Gastrocnemius medialis (tissue), 4 donors: ENCODE measurements at regions not wholly inside any gene's neighbourhood (a gene's known extent, or its start where the extent isn't known, plus 50 kb on each side); places are given as distances from the start of the nearest gene placed in this dataset.

Experiments
- ATAC-seq, 2 donors: fragments of 150-250 bp; one replicate each; pipeline ENCODE4 v1.9.1; 2016
- DNase-seq, 2 donors: peaks; one replicate each; pipeline ENCODE4 v3.0.0-alpha.2; 2019
- H3K27ac ChIP-seq, 4 donors: fragments of 200-600 bp; sonication (generic); 1 replicate in 1 of 4; 2 replicates in 3 of 4; pipeline ENCODE4 v1.5.1; 2016 to 2018; ENCODE audit warnings: mild to moderate bottlenecking in 2 of 4, moderate library complexity in 1 of 4
- H3K27me3 ChIP-seq, 3 donors: fragments of 200-600 bp; sonication (generic) in 2 of 3; 1 replicate in 1 of 3; 2 replicates in 2 of 3; pipeline versions ENCODE4 v1.5.1 to v1.6.0; 2016 to 2019; ENCODE audit warnings: mild to moderate bottlenecking in 1 of 3, moderate library complexity in 1 of 3
- H3K36me3 ChIP-seq, 2 donors: fragments of 200-600 bp; sonication (generic) in 1 of 2; one replicate each; pipeline ENCODE4 v1.5.1; 2017 to 2018
- H3K4me1 ChIP-seq, 2 donors: fragments of 200-600 bp; sonication (generic) in 1 of 2; one replicate each; pipeline ENCODE4 v1.5.1; 2016 to 2017; ENCODE audit warnings: mild to moderate bottlenecking in 2 of 2
- H3K4me3 ChIP-seq, 4 donors: fragments of 200-600 bp; sonication (generic) in 3 of 4; 1 replicate in 1 of 4; 2 replicates in 3 of 4; pipeline ENCODE4 v1.5.1; 2016 to 2019; ENCODE audit warnings: mild to moderate bottlenecking in 2 of 4
- H3K9me3 ChIP-seq, 3 donors: fragments of 200-600 bp; sonication (generic) in 2 of 3; 1 replicate in 1 of 3; 2 replicates in 2 of 3; pipeline ENCODE4 v1.5.1; 2016 to 2019
- CTCF ChIP-seq, 5 experiments: fragments of 450-650 bp in 3 of 5; fragments of 200-600 bp in 2 of 5; sonication (generic) in 2 of 5; IDR thresholded peaks in 4 of 5; conservative IDR thresholded peaks in 1 of 5; 1 replicate in 4 of 5; 2 replicates in 1 of 5; pipeline ENCODE4 v1.5.1; 2016 to 2019; ENCODE audit warnings: antibody characterized with exemption in 5 of 5, mild to moderate bottlenecking in 3 of 5, moderate library complexity in 3 of 5
- POLR2A ChIP-seq, 2 donors: fragments of 450-650 bp; IDR thresholded peaks; one replicate each; pipeline ENCODE4 v1.6.1; 2017; ENCODE audit warnings: antibody characterized with exemption in 2 of 2, mild to moderate bottlenecking in 2 of 2, moderate library complexity in 2 of 2
- in situ Hi-C, 4 donors: fragments of 200-750 bp; cut with MboI; loops; one replicate each; pipeline versions ENCODE4 v1.15.0 to v1.8.0; 2017; ENCODE audit warnings: low sequenced_read_pairs in 4 of 4
- intact Hi-C: fragments of 100-400 bp; cut with DNase I; formaldehyde crosslinking; loops from one replicate; pipeline ENCODE4 v1.15.1; 2023; ENCODE audit warnings: low total_unique reads

- no peak for ATAC-seq
- Histone ChIP-seq H3K4me3 (no peak overlapping the region), H3K27me3 (no peaks in the 10 kb centered on the region), H3K9me3 (no peaks in the 10 kb centered on the region), H3K36me3 (no peaks in the 10 kb centered on the region), H3K27ac (no peak overlapping the region), H3K4me1 (no peaks in the 10 kb centered on the region)
- DNase-seq = no peak
- in situ Hi-C loops = no loop called here
- TF ChIP-seq CTCF (IDR thresholded peaks at IDR 0.05 in 4 of 5, conservative IDR thresholded peaks at IDR 0.05 in 1 of 5) = no peak
- TF ChIP-seq POLR2A (IDR thresholded peaks at IDR 0.05) = no peak
- intact Hi-C loops = no loop called here
Observed at GRCh38 chr5:25405850-25406249, 761.1 kb upstream of the CDH10 start.

GRCh38 chr5:25399878-25400480 is 755.2 kb upstream of the CDH10 start:
- ATAC-seq = no peak
- intact Hi-C loops (no loop called here), in situ Hi-C loops (no loop called here)

GRCh38 chr5:25393957-25394356 is 749.2 kb upstream of the CDH10 start:
- Histone ChIP-seq H3K4me1 (no peaks in the 10 kb centered on the region), H3K27ac (no peak overlapping the region), H3K9me3 (no peaks in the 10 kb centered on the region), H3K36me3 (no peaks in the 10 kb centered on the region), H3K4me3 (no peak overlapping the region), H3K27me3 (no peaks in the 10 kb centered on the region)
- TF ChIP-seq CTCF (IDR thresholded peaks at IDR 0.05 in 4 of 5, conservative IDR thresholded peaks at IDR 0.05 in 1 of 5) (no peak), POLR2A (IDR thresholded peaks at IDR 0.05) (no peak)
- DNase-seq (no peak), ATAC-seq (no peak)
- in situ Hi-C loops (no loop called here), intact Hi-C loops (no loop called here)

More at GRCh38 chr5:25399878-25400480, 755.2 kb upstream of the CDH10 start:
- H3K27ac ChIP-seq = no peak overlapping the region
- H3K9me3 ChIP-seq = no peaks in the 10 kb centered on the region
- H3K4me3 ChIP-seq = no peak overlapping the region
- DNase-seq = no peak
- no peaks in the 10 kb centered on the region for H3K27me3 ChIP-seq
- no peaks in the 10 kb centered on the region for H3K4me1 ChIP-seq
- TF ChIP-seq CTCF (IDR thresholded peaks at IDR 0.05 in 4 of 5, conservative IDR thresholded peaks at IDR 0.05 in 1 of 5) (no peak), POLR2A (IDR thresholded peaks at IDR 0.05) (no peak)
- H3K36me3 ChIP-seq = no peaks in the 10 kb centered on the region

- no peaks in the 10 kb centered on the region for H3K27me3 ChIP-seq
- DNase-seq (no peak), ATAC-seq (no peak)
- no peaks in the 10 kb centered on the region for H3K36me3 ChIP-seq
- no peak overlapping the region for H3K4me3 ChIP-seq
- no peak overlapping the region for H3K27ac ChIP-seq
- TF ChIP-seq POLR2A (IDR thresholded peaks at IDR 0.05) (no peak), CTCF (IDR thresholded peaks at IDR 0.05 in 4 of 5, conservative IDR thresholded peaks at IDR 0.05 in 1 of 5) (no peak)
- H3K4me1 ChIP-seq = no peaks in the 10 kb centered on the region
- intact Hi-C loops (no loop called here), in situ Hi-C loops (no loop called here)
- H3K9me3 ChIP-seq = no peaks in the 10 kb centered on the region
Observed at GRCh38 chr5:25393256-25393655, 748.5 kb upstream of the CDH10 start.

- Histone ChIP-seq H3K36me3 (no peaks in the 10 kb centered on the region), H3K4me3 (no peak overlapping the region), H3K27ac (no peak overlapping the region), H3K9me3 (no peaks in the 10 kb centered on the region), H3K27me3 (no peaks in the 10 kb centered on the region), H3K4me1 (no peaks in the 10 kb centered on the region)
- TF ChIP-seq POLR2A (IDR thresholded peaks at IDR 0.05) = no peak
- TF ChIP-seq CTCF (IDR thresholded peaks at IDR 0.05 in 4 of 5, conservative IDR thresholded peaks at IDR 0.05 in 1 of 5) = no peak
- ATAC-seq (no peak), DNase-seq (no peak)
- intact Hi-C loops = no loop called here
- in situ Hi-C loops = no loop called here
Observed at GRCh38 chr5:25387953-25388352, 743.2 kb upstream of the CDH10 start.
